Suprapubic skin (tissue), 4 donors: ENCODE measurements at regions not wholly inside any gene's neighbourhood (a gene's known extent, or its start where the extent isn't known, plus 50 kb on each side); places are given as distances from the start of the nearest gene placed in this dataset.

Experiments
- DNase-seq, 2 donors: peaks; one replicate each; pipeline ENCODE4 v3.0.0-alpha.2; 2019; ENCODE audit warnings: low spot score in 2 of 2
- H3K27ac ChIP-seq: fragments of 200-600 bp; sonication (generic); one replicate; pipeline ENCODE4 v1.5.1; 2019
- H3K27me3 ChIP-seq: fragments of 200-600 bp; sonication (generic); one replicate; pipeline ENCODE4 v1.5.1; 2019
- H3K36me3 ChIP-seq: fragments of 200-600 bp; sonication (generic); one replicate; pipeline ENCODE4 v1.5.1; 2019
- H3K4me1 ChIP-seq: fragments of 200-600 bp; sonication (generic); one replicate; pipeline ENCODE4 v1.5.1; 2019
- H3K4me3 ChIP-seq: fragments of 200-600 bp; sonication (generic); one replicate; pipeline ENCODE4 v1.5.1; 2019; ENCODE audit warnings: mild to moderate bottlenecking
- H3K9me3 ChIP-seq: fragments of 200-600 bp; sonication (generic); one replicate; pipeline ENCODE4 v1.5.1; 2019
- CTCF ChIP-seq, 2 donors: fragments of 200-600 bp in 1 of 2; fragments of 450-650 bp in 1 of 2; sonication (generic) in 1 of 2; IDR thresholded peaks; one replicate each; pipeline ENCODE4 v1.5.1; 2016 to 2019; ENCODE audit warnings: antibody characterized with exemption in 2 of 2, mild to moderate bottlenecking in 1 of 2, moderate library complexity in 1 of 2
- EP300 ChIP-seq: sonication (generic); formaldehyde crosslinking; IDR thresholded peaks from one replicate; pipeline ENCODE4 v1.6.1; 2017; ENCODE audit warnings: antibody characterized with exemption
- POLR2A ChIP-seq, 2 donors: fragments of 450-650 bp; IDR thresholded peaks; one replicate each; pipeline ENCODE4 v1.6.1; 2017; ENCODE audit warnings: antibody characterized with exemption in 2 of 2, mild to moderate bottlenecking in 2 of 2, moderate library complexity in 2 of 2
- POLR2AphosphoS5 ChIP-seq, 3 donors: sonication (generic); formaldehyde crosslinking; IDR thresholded peaks; one replicate each; pipeline ENCODE4 v1.6.1; 2017; ENCODE audit warnings: antibody characterized with exemption in 3 of 3
- WGBS: methylation state at CpG from one replicate; pipeline ENCODE4 v1.1.5; 2018; 5-methylcytosine and 5-hydroxymethylcytosine counted together

DNA sequence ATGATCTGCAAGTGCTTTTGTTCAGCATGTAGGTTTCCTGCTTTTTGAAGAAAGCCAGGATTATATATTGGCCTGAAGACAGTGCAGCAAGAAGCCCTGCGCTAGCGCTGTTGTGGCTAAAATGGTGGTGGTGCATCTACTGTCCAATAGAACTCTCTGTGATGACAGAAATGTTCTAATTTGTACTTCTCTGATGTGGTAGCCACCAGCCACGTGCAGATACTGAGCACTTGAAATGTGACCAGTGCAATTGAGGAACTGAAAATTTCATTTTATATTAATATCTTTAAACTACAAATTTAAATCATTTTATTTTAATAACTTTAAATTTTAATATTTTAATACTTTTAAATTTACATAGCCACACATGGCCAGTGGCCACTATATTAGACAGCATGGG lies 73.0 kb upstream of the PAX6 start:
- TF ChIP-seq POLR2AphosphoS5 (IDR thresholded peaks at IDR 0.05) (no peak), POLR2A (IDR thresholded peaks at IDR 0.05) (no peak), CTCF (IDR thresholded peaks at IDR 0.05) (no peak), EP300 (no peak)
- Histone ChIP-seq H3K4me1 (no peaks in the 10 kb centered on the region), H3K36me3 (no peaks in the 10 kb centered on the region), H3K27me3 (peaks cover 25% of the 10 kb centered on the region), H3K27ac (no peak overlapping the region), H3K9me3 (no peaks in the 10 kb centered on the region), H3K4me3 (no peak overlapping the region)
- DNase-seq = no peak
- 83% methylated on average over 3 of the region's 3 CpGs for WGBS

- no peaks in the 10 kb centered on the region for H3K4me1 ChIP-seq
- no peak overlapping the region for H3K27ac ChIP-seq
- H3K27me3 ChIP-seq = peaks cover 25% of the 10 kb centered on the region
- H3K36me3 ChIP-seq = no peaks in the 10 kb centered on the region
- H3K4me3 ChIP-seq = no peak overlapping the region
- no peak for DNase-seq
- TF ChIP-seq POLR2AphosphoS5 (IDR thresholded peaks at IDR 0.05) (no peak), POLR2A (IDR thresholded peaks at IDR 0.05) (no peak), CTCF (IDR thresholded peaks at IDR 0.05) (no peak), EP300 (no peak)
- 86% methylated on average over 3 of the region's 3 CpGs for WGBS
- no peaks in the 10 kb centered on the region for H3K9me3 ChIP-seq
These were observed 72.3 kb upstream of the PAX6 start for GRCh38 chr11:31883435-31883834.

DNA sequence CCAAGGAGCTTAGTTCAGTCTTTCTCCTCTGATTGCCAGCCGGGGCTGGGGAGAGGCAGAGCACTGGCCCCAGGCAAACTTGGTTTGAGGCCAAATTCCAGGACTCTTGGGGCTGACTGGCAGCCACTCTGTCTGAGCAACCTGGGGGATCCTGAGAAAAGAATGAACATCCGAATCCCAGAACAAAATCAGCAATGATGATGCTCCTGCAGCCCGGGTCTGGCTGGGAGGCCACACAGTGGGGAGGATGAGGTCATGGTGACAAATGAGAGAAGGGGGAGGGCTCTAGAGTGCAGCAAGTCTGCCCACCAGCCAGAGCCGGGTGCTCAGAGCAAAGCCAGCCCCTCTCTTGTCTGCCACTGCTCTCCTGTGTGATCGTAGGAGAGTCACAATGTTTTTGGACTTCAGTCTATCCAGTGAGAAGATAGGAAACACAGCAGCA lies 71.8 kb upstream of the PAX6 start:
- Histone ChIP-seq H3K4me1 (no peaks in the 10 kb centered on the region), H3K27ac (no peak overlapping the region), H3K4me3 (no peak overlapping the region), H3K27me3 (peaks cover 25% of the 10 kb centered on the region), H3K9me3 (no peaks in the 10 kb centered on the region), H3K36me3 (no peaks in the 10 kb centered on the region)
- DNase-seq = no peak
- no peak for TF ChIP-seq CTCF (IDR thresholded peaks at IDR 0.05)
- no peak for TF ChIP-seq POLR2AphosphoS5 (IDR thresholded peaks at IDR 0.05)
- 10% methylated on average over 5 of the region's 5 CpGs for WGBS

GRCh38 chr11:31881825-31882224 lies 70.7 kb upstream of the PAX6 start:
- 75% methylated on average over 2 of the region's 2 CpGs for WGBS
- Histone ChIP-seq H3K36me3 (no peaks in the 10 kb centered on the region), H3K27me3 (peaks cover 25% of the 10 kb centered on the region), H3K4me3 (no peak overlapping the region), H3K27ac (no peak overlapping the region), H3K9me3 (no peaks in the 10 kb centered on the region), H3K4me1 (no peaks in the 10 kb centered on the region)
- DNase-seq = no peak
- no peak for TF ChIP-seq CTCF (IDR thresholded peaks at IDR 0.05)
- no peak for TF ChIP-seq POLR2A (IDR thresholded peaks at IDR 0.05)
- TF ChIP-seq POLR2AphosphoS5 (IDR thresholded peaks at IDR 0.05) = no peak
- no peak for TF ChIP-seq EP300

GRCh38 chr11:31879681-31880080 lies 68.6 kb upstream of the PAX6 start:
- Histone ChIP-seq H3K4me1 (peaks cover 5% of the 10 kb centered on the region), H3K9me3 (no peaks in the 10 kb centered on the region), H3K27me3 (peaks cover 20% of the 10 kb centered on the region), H3K36me3 (no peaks in the 10 kb centered on the region), H3K4me3 (no peak overlapping the region), H3K27ac (no peak overlapping the region)
- DNase-seq = no peak
- WGBS = 45% methylated on average over 2 of the region's 2 CpGs
- no peak for TF ChIP-seq CTCF (IDR thresholded peaks at IDR 0.05)
- TF ChIP-seq POLR2AphosphoS5 (IDR thresholded peaks at IDR 0.05) = no peak
- no peak for TF ChIP-seq EP300
- no peak for TF ChIP-seq POLR2A (IDR thresholded peaks at IDR 0.05)
